Small intestine (tissue), 7 donors: ENCODE measurements at regions not wholly inside any gene's neighbourhood (a gene's known extent, or its start where the extent isn't known, plus 50 kb on each side); places are given as distances from the start of the nearest gene placed in this dataset.

Source experiments
- DNase-seq, 2 donors: peaks; one replicate each; pipeline versions ENCODE4 v3.0.0 to v3.0.0-alpha.2; 2013
- FAIRE-seq: peaks from 2 replicates; lab custom pipeline; 2012; peaks lifted over from hg19 to GRCh38; lab: Jason Lieb, UNC
- H3K27ac ChIP-seq, 3 donors: one replicate each; pipeline ENCODE4 v1.5.1; 2013; ENCODE audit warnings: low read length in 2 of 3, mild to moderate bottlenecking in 2 of 3, control low read depth in 1 of 3, inconsistent platforms in 1 of 3, low read depth in 1 of 3, moderate library complexity in 1 of 3
- H3K27me3 ChIP-seq, 3 donors: one replicate each; pipeline ENCODE4 v1.6.1; 2013; ENCODE audit warnings: low read length in 3 of 3, inconsistent platforms in 1 of 3; ENCODE audit not compliant: control insufficient read depth in 3 of 3, insufficient read depth in 3 of 3
- H3K36me3 ChIP-seq, 3 donors: one replicate each; pipeline ENCODE4 v1.6.1; 2013; ENCODE audit warnings: low read length in 3 of 3, inconsistent platforms in 1 of 3, low read depth in 1 of 3, mild to moderate bottlenecking in 1 of 3, moderate library complexity in 1 of 3; ENCODE audit not compliant: control insufficient read depth in 3 of 3, insufficient read depth in 2 of 3
- H3K4me1 ChIP-seq, 3 donors: one replicate each; pipeline ENCODE4 v1.6.1; 2013; ENCODE audit warnings: low read length in 2 of 3, inconsistent platforms in 1 of 3, low read depth in 1 of 3, mild to moderate bottlenecking in 1 of 3, moderate library complexity in 1 of 3; ENCODE audit not compliant: control insufficient read depth in 3 of 3, insufficient read depth in 2 of 3
- H3K4me3 ChIP-seq, 3 donors: one replicate each; pipeline ENCODE4 v1.5.1; 2013; ENCODE audit warnings: low read length in 3 of 3, control low read depth in 1 of 3, inconsistent platforms in 1 of 3, low read depth in 1 of 3, mild to moderate bottlenecking in 1 of 3, moderate library complexity in 1 of 3
- H3K9me3 ChIP-seq, 2 donors: one replicate each; pipeline ENCODE4 v1.6.1; 2013; ENCODE audit warnings: low read depth in 1 of 2, low read length in 1 of 2; ENCODE audit not compliant: control insufficient read depth in 2 of 2, insufficient read depth in 1 of 2
- WGBS, 3 donors: extraction: QIAGEN DNeasy Blood & Tissue Kit; methylation state at CpG; one replicate each; pipeline ENCODE4 v1.1.7; 2013; 5-methylcytosine and 5-hydroxymethylcytosine counted together
- donor health status: healthy with polysubstance abuse.
- donor health status: control.
- donor health status: control.
- donor health status: Bipolar disorder and iron deficiency.
- donor health status: healthy.

DNA sequence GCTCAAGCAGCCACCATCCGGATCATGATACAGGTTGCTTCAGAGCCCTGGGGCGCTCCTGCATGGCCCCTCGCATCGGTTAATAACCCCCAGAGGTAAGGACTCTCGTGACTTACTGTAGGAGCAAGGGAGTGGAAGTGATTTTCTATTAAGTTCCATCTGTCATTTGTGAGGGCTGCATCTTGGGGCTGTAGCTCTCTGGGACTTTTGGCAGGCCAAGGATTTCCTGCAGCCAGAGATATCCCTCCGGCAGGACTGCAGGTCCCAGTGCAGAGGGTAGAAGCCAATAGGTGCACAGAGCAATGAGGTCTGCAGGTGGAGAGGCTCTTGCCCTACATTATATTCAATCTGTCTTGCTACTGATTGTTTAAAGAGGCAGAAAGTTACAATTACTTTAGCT, 356.8 kb upstream of the ADARB2 start:
- FAIRE-seq (no peak), DNase-seq (no peak)
- H3K36me3 ChIP-seq = no peaks in the 10 kb centered on the region
- H3K4me1 ChIP-seq = no peaks in the 10 kb centered on the region
- H3K27me3 ChIP-seq = no peaks in the 10 kb centered on the region
- H3K27ac ChIP-seq = no peak overlapping the region
- H3K4me3 ChIP-seq = no peak overlapping the region
- H3K9me3 ChIP-seq = no peaks in the 10 kb centered on the region
- 86 to 95% (median 90%) methylated on average over 6 of the region's 6 CpGs for WGBS, 3 donors

- H3K9me3 ChIP-seq = no peaks in the 10 kb centered on the region
- FAIRE-seq = no peak
- peaks cover 2 to 21% (median 4%) of the 10 kb centered on the region in 3 donors for H3K4me1 ChIP-seq
- H3K27me3 ChIP-seq = no peaks in the 10 kb centered on the region
- 21 to 85% (median 40%) methylated on average over 16 of the region's 16 CpGs for WGBS, 3 donors
- H3K36me3 ChIP-seq = no peaks in the 10 kb centered on the region
- no peak overlapping the region for H3K27ac ChIP-seq
- H3K4me3 ChIP-seq = no peak overlapping the region
- DNase-seq = peak in 1 of 2 donors; percentile 89
These were observed 346.3 kb upstream of the ADARB2 start for GRCh38 chr10:2083591-2083990.

DNA sequence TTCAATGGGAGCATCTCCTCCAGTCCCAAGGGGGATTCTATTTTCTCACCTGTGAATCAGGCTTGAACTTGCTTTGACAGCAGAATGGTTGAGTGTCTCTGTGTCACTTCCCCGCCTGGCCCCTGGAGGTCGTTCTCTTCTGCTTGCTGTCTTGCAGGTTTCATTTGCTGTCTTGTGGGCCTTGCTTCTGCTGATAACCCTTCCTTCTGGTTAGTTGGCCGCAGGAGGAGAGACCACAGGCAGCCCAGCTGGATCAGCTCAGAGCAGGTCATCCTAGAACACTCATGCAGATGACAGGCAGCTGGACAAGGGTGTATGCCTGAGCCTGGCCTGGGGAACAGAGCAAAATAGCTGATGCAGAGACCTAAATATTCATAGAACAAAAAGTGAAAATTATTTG, 344.2 kb upstream of the ADARB2 start:
- Histone ChIP-seq H3K36me3 (no peaks in the 10 kb centered on the region), H3K9me3 (no peaks in the 10 kb centered on the region), H3K27me3 (no peaks in the 10 kb centered on the region), H3K27ac (no peak overlapping the region), H3K4me3 (no peak overlapping the region), H3K4me1 (peaks cover 2 to 21% (median 4%) of the 10 kb centered on the region in 3 donors)
- DNase-seq (peak in 1 of 2 donors; percentile 12), FAIRE-seq (no peak)
- 50 to 68% (median 52%) methylated on average over 3 of the region's 3 CpGs for WGBS, 3 donors

DNA sequence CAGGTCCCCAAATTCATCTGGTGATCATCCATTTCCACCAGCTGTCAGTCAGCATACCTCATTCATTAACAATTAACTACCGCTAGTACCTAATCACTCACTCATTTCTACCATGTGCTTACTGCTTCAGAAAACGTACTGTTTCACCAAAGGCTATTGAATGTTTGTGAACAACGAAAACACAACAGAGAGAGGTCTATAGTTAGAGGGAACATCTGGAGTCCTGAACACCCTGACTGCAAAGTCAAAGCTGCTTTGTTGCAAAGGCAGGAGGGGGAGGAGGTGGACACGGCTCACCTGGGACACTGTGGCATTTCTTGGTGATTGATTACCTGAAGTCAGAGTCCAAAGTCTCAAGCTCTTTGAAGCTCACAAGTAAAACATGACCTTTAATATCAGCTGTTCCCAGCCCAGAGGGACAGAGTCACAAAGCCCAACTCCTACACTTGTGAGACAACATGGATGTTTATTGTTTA, 342.3 kb upstream of the ADARB2 start:
- no peaks in the 10 kb centered on the region for H3K9me3 ChIP-seq
- no peaks in the 10 kb centered on the region for H3K27me3 ChIP-seq
- WGBS, 3 donors = 12 to 55% (median 27%) methylated on average over 4 of the region's 4 CpGs
- peak; percentile 92 to 97 for DNase-seq
- H3K4me1 ChIP-seq = peaks cover 2 to 21% (median 4%) of the 10 kb centered on the region in 3 donors
- no peak overlapping the region for H3K4me3 ChIP-seq
- FAIRE-seq = no peak
- peak overlapping the region; percentile 39 to 63 (median 41) for H3K27ac ChIP-seq
- H3K36me3 ChIP-seq = no peaks in the 10 kb centered on the region

- no peak overlapping the region for H3K27ac ChIP-seq
- no peaks in the 10 kb centered on the region for H3K9me3 ChIP-seq
- DNase-seq (no peak), FAIRE-seq (no peak)
- H3K36me3 ChIP-seq = no peaks in the 10 kb centered on the region
- H3K27me3 ChIP-seq = no peaks in the 10 kb centered on the region
- WGBS, 3 donors = 85 to 90% (median 89%) methylated on average over 5 of the region's 5 CpGs
- no peak overlapping the region for H3K4me3 ChIP-seq
- peaks cover 2 to 21% (median 4%) of the 10 kb centered on the region in 3 donors for H3K4me1 ChIP-seq
These were observed 339.9 kb upstream of the ADARB2 start for GRCh38 chr10:2077231-2077630.

GRCh38 chr10:2076528-2076927, 339.2 kb upstream of the ADARB2 start:
- Histone ChIP-seq H3K9me3 (no peaks in the 10 kb centered on the region), H3K36me3 (no peaks in the 10 kb centered on the region), H3K4me1 (peaks cover 2 to 21% (median 4%) of the 10 kb centered on the region in 3 donors), H3K4me3 (no peak overlapping the region), H3K27ac (no peak overlapping the region), H3K27me3 (no peaks in the 10 kb centered on the region)
- no peak for DNase-seq
- FAIRE-seq = no peak
- 90 to 92% (median 92%) methylated on average over 11 of the region's 11 CpGs for WGBS, 3 donors

- 56 to 67% (median 62%) methylated on average over 2 of the region's 2 CpGs for WGBS, 3 donors
These were observed 329.7 kb upstream of the ADARB2 start for GRCh38 chr10:2067015-2067414.

DNA sequence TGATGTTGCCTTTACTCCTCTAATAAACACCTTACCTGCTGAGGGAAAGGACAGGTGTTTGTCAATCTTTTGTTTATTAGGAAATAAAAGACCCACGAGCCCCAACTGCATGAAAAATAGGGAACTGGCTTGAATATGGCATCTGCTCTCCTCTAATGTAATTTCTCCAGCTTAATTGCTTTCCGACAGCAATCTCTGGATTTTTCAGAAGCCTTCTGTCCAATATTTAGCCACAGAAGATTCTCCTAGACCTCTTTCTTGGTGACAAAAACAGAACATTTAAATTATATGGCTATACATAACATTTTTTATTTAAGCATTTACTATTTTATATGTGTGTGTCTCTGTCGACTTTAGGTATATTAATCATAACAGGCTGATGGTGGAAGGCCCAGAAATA, 317.4 kb upstream of the ADARB2 start:
- Histone ChIP-seq H3K27ac (no peak overlapping the region), H3K4me1 (no peaks in the 10 kb centered on the region), H3K9me3 (no peaks in the 10 kb centered on the region), H3K4me3 (no peak overlapping the region), H3K36me3 (no peaks in the 10 kb centered on the region), H3K27me3 (no peaks in the 10 kb centered on the region)
- WGBS, 3 donors = 40 to 51% (median 41%) methylated on average over 3 of the region's 3 CpGs
- FAIRE-seq (no peak), DNase-seq (no peak)

More at GRCh38 chr10:2067015-2067414, 329.7 kb upstream of the ADARB2 start:
- Histone ChIP-seq H3K9me3 (peaks cover 0 to 10% of the 10 kb centered on the region in 2 donors), H3K4me1 (no peaks in the 10 kb centered on the region), H3K27me3 (no peaks in the 10 kb centered on the region), H3K27ac (no peak overlapping the region), H3K36me3 (no peaks in the 10 kb centered on the region), H3K4me3 (no peak overlapping the region)
- no peak for DNase-seq
- no peak for FAIRE-seq

GRCh38 chr10:2053805-2054204, 316.5 kb upstream of the ADARB2 start:
- no peaks in the 10 kb centered on the region for H3K9me3 ChIP-seq
- no peak for FAIRE-seq

More at GRCh38 chr10:2053805-2054204, 316.5 kb upstream of the ADARB2 start:
- 87 to 92% (median 91%) methylated on average over 5 of the region's 5 CpGs for WGBS, 3 donors
- Histone ChIP-seq H3K27ac (no peak overlapping the region), H3K36me3 (no peaks in the 10 kb centered on the region), H3K27me3 (no peaks in the 10 kb centered on the region), H3K4me3 (no peak overlapping the region), H3K4me1 (no peaks in the 10 kb centered on the region)
- DNase-seq = no peak
